ENCODE measurements at regions not wholly inside any gene's neighbourhood (a gene's known extent, or its start where the extent isn't known, plus 50 kb on each side); places are given as distances from the start of the nearest gene placed in this dataset.

DNA sequence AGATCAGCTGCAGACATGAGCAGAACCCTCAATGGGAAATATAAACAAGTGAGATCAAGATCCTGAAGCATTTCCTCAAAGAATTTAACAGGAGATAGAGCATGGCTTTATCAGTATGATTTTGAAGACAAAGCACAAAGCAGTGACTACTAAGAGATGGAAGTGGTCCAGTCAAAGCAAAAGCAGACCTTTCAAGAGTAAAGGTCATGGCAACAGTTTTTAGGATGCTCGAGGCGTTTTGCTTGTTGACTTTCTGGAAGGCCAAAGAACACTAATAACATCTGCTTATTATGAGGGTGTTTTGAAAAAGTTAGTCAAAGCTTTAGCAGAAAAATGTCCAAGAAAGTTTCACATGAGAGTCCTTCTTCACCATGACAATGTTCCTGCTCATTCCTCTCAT is 128.5 kb downstream of the KCNE4 start:
- DNase-seq (no peak), ATAC-seq (ENCODE audit: poor library complexity) (no peak)
- H3K9me3 ChIP-seq (ENCODE audit: control insufficient read depth in 1 of 2, insufficient read depth in 1 of 2, low read length in 2 of 2), result no peaks in the 10 kb centered on the region
- Mint-ChIP-seq H3K27ac (no peak overlapping the region), H3K36me3 (ENCODE audit: low read depth) (no peaks in the 10 kb centered on the region), H3K4me3 (no peak overlapping the region), H3K4me1 (ENCODE audit: low read depth) (no peaks in the 10 kb centered on the region), H3K27me3 (no peaks in the 10 kb centered on the region), H3K9me3 (no peaks in the 10 kb centered on the region)
- H3K36me3 ChIP-seq (ENCODE audit: insufficient read depth, low read length), result no peaks in the 10 kb centered on the region
- H3K4me1 ChIP-seq (ENCODE audit: insufficient read depth, low read length), result no peaks in the 10 kb centered on the region
- TF ChIP-seq, protein P1, sequence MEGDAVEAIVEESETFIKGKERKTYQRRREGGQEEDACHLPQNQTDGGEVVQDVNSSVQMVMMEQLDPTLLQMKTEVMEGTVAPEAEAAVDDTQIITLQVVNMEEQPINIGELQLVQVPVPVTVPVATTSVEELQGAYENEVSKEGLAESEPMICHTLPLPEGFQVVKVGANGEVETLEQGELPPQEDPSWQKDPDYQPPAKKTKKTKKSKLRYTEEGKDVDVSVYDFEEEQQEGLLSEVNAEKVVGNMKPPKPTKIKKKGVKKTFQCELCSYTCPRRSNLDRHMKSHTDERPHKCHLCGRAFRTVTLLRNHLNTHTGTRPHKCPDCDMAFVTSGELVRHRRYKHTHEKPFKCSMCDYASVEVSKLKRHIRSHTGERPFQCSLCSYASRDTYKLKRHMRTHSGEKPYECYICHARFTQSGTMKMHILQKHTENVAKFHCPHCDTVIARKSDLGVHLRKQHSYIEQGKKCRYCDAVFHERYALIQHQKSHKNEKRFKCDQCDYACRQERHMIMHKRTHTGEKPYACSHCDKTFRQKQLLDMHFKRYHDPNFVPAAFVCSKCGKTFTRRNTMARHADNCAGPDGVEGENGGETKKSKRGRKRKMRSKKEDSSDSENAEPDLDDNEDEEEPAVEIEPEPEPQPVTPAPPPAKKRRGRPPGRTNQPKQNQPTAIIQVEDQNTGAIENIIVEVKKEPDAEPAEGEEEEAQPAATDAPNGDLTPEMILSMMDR (IDR thresholded peaks at IDR 0.05), result no peak
- H3K27me3 ChIP-seq (ENCODE audit: control insufficient read depth in 1 of 2, insufficient read depth in 2 of 2, low read length in 2 of 2), result no peaks in the 10 kb centered on the region
- no peak overlapping the region for H3K27ac ChIP-seq (ENCODE audit: low read depth in 1 of 2, low read length in 2 of 2)
- ChIA-PET CTCF (no interaction called here), POLR2A (no interaction called here)
- no peak overlapping the region for H3K4me3 ChIP-seq (ENCODE audit: low read length)
- intact Hi-C loops (cut with DNase I, micrococcal nuclease), result no loop called here

DNA sequence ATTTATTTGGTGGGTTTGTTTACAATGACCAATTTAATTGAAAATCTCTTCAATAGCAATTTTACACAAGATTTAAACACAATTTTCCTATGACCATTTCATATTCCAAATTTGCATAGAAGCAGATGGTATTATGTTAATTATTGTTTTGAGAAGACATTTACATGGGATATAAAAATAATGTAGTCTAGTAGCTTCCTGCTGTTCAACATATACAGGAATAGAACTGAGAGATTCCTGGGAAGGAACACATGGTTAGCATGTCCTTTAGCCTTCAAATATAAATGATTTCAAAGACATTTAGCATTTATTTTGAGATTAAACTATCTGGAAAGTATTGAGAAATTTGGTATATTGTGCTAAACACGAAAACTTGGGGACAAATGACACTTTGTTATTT is 129.6 kb downstream of the KCNE4 start:
- Mint-ChIP-seq H3K4me1 (ENCODE audit: low read depth) (no peaks in the 10 kb centered on the region), H3K9me3 (no peaks in the 10 kb centered on the region), H3K27me3 (no peaks in the 10 kb centered on the region), H3K27ac (no peak overlapping the region), H3K36me3 (ENCODE audit: low read depth) (no peaks in the 10 kb centered on the region), H3K4me3 (no peak overlapping the region)
- no peaks in the 10 kb centered on the region for H3K27me3 ChIP-seq (ENCODE audit: control insufficient read depth in 1 of 2, insufficient read depth in 2 of 2, low read length in 2 of 2)
- DNase-seq (no peak), ATAC-seq (ENCODE audit: poor library complexity) (no peak)
- intact Hi-C loops (cut with DNase I, micrococcal nuclease), result no loop called here
- no peak overlapping the region for H3K4me3 ChIP-seq (ENCODE audit: low read length)
- H3K9me3 ChIP-seq (ENCODE audit: control insufficient read depth in 1 of 2, insufficient read depth in 1 of 2, low read length in 2 of 2), result no peaks in the 10 kb centered on the region
- H3K4me1 ChIP-seq (ENCODE audit: insufficient read depth, low read length), result no peaks in the 10 kb centered on the region
- no peak overlapping the region for H3K27ac ChIP-seq (ENCODE audit: low read depth in 1 of 2, low read length in 2 of 2)
- ChIA-PET CTCF (no interaction called here), POLR2A (no interaction called here)
- TF ChIP-seq, protein P1 (IDR thresholded peaks at IDR 0.05), result no peak
- no peaks in the 10 kb centered on the region for H3K36me3 ChIP-seq (ENCODE audit: insufficient read depth, low read length)

DNA sequence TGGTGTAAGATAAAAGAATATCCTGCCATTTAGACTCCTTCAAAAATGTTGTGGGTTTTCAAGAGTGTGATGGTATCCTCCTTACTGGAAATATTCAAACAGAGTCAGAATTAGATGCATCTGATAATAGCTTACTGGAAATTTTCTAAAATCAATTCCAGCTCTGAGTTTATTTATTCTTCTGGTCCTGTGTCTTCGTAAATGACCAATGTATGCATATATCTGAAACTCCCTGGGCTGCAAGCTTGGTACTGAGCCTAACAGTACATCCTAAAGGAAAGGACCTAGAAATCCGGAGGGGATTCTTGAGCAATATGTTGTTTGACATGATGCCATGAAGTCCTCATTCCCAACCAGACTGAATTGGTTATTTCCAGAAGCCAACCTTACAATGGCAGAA is 130.4 kb downstream of the KCNE4 start:
- no peak overlapping the region for H3K27ac Mint-ChIP-seq

More for the DNA sequence above, 130.4 kb downstream of the KCNE4 start:
- intact Hi-C loops (cut with DNase I, micrococcal nuclease), result no loop called here
- Mint-ChIP-seq H3K27me3 (no peaks in the 10 kb centered on the region), H3K4me3 (no peak overlapping the region), H3K36me3 (ENCODE audit: low read depth) (no peaks in the 10 kb centered on the region), H3K9me3 (no peaks in the 10 kb centered on the region), H3K4me1 (ENCODE audit: low read depth) (no peaks in the 10 kb centered on the region)
- DNase-seq (no peak), ATAC-seq (ENCODE audit: poor library complexity) (no peak)
- no peaks in the 10 kb centered on the region for H3K36me3 ChIP-seq (ENCODE audit: insufficient read depth, low read length)
- POLR2A ChIA-PET, result no interaction called here
- H3K9me3 ChIP-seq (ENCODE audit: control insufficient read depth in 1 of 2, insufficient read depth in 1 of 2, low read length in 2 of 2), result no peaks in the 10 kb centered on the region
- no peak overlapping the region for H3K27ac ChIP-seq (ENCODE audit: low read depth in 1 of 2, low read length in 2 of 2)
- CTCF ChIA-PET, result no interaction called here
- H3K4me3 ChIP-seq (ENCODE audit: low read length), result no peak overlapping the region
- no peaks in the 10 kb centered on the region for H3K27me3 ChIP-seq (ENCODE audit: control insufficient read depth in 1 of 2, insufficient read depth in 2 of 2, low read length in 2 of 2)
- TF ChIP-seq, protein P1 (IDR thresholded peaks at IDR 0.05), result no peak
- no peaks in the 10 kb centered on the region for H3K4me1 ChIP-seq (ENCODE audit: insufficient read depth, low read length)

Data from CD4-positive, alpha-beta T cell (primary cell).